Thyroid gland (tissue), 4 donors: ENCODE measurements at regions not wholly inside any gene's neighbourhood (a gene's known extent, or its start where the extent isn't known, plus 50 kb on each side); places are given as distances from the start of the nearest gene placed in this dataset.
"Not testable (repeated sequence)": the region's sequence is repeated elsewhere in the genome, so short reads cannot be mapped to it uniquely, and the experiment has no call there.

Source experiments
- DNase-seq, 2 donors: peaks; one replicate each; pipeline ENCODE4 v3.0.0-alpha.2; 2019
- H3K27ac ChIP-seq, 3 donors: fragments of 200-600 bp; sonication (generic); 1 replicate in 2 of 3; 2 replicates in 1 of 3; pipeline ENCODE4 v1.5.1; 2016 to 2019; ENCODE audit warnings: mild to moderate bottlenecking in 1 of 3, moderate library complexity in 1 of 3
- H3K27me3 ChIP-seq: fragments of 200-600 bp; sonication (generic); one replicate; pipeline ENCODE4 v1.5.1; 2019
- H3K36me3 ChIP-seq, 2 donors: fragments of 200-600 bp; sonication (generic); one replicate each; pipeline ENCODE4 v1.5.1; 2016 to 2019
- H3K4me1 ChIP-seq, 2 donors: fragments of 200-600 bp; sonication (generic); one replicate each; pipeline ENCODE4 v1.5.1; 2017 to 2019
- H3K4me3 ChIP-seq, 3 donors: fragments of 200-600 bp; sonication (generic); replicated peaks in 1 of 3; 1 replicate in 2 of 3; 2 replicates in 1 of 3; pipeline ENCODE4 v1.5.1; 2016; ENCODE audit warnings: mild to moderate bottlenecking in 1 of 3
- H3K9me3 ChIP-seq: fragments of 200-600 bp; sonication (generic); one replicate; pipeline ENCODE4 v1.5.1; 2017
- CTCF ChIP-seq, 6 experiments: fragments of 200-600 bp in 3 of 6; fragments of 450-650 bp in 3 of 6; sonication (generic) in 3 of 6; IDR thresholded peaks; one replicate each; pipeline ENCODE4 v1.5.1; 2016 to 2019; ENCODE audit warnings: antibody characterized with exemption in 6 of 6, mild to moderate bottlenecking in 2 of 6, inconsistent platforms in 1 of 6, moderate library complexity in 1 of 6
- POLR2A ChIP-seq, 2 donors: fragments of 450-650 bp; IDR thresholded peaks; one replicate each; pipeline ENCODE4 v1.6.1; 2017; ENCODE audit warnings: antibody characterized with exemption in 2 of 2, mild to moderate bottlenecking in 2 of 2, moderate library complexity in 1 of 2
- WGBS, 2 donors: methylation state at CpG; one replicate each; pipeline ENCODE4 v1.1.5; 2017; 5-methylcytosine and 5-hydroxymethylcytosine counted together
- intact Hi-C: fragments of 100-400 bp; cut with DNase I; formaldehyde crosslinking; loops from one replicate; pipeline ENCODE4 v1.15.1; 2023

- Histone ChIP-seq H3K4me1 (no peaks in the 10 kb centered on the region), H3K9me3 (no peaks in the 10 kb centered on the region), H3K27ac (no peak overlapping the region), H3K36me3 (no peaks in the 10 kb centered on the region), H3K27me3 (no peaks in the 10 kb centered on the region), H3K4me3 (no peak overlapping the region)
- TF ChIP-seq CTCF (IDR thresholded peaks at IDR 0.05) (no peak), POLR2A (IDR thresholded peaks at IDR 0.05) (no peak)
- 69 to 70% methylated on average over 14 of the region's 14 CpGs for WGBS, 2 donors
- intact Hi-C loops: no loop called here
- DNase-seq: no peak
Observed at GRCh38 chr16:5917436-5918195, 820.0 kb upstream of the EEF2KMT start.

GRCh38 chr16:5916711-5917191 is 819.2 kb upstream of the EEF2KMT start:
- Histone ChIP-seq H3K4me1 (no peaks in the 10 kb centered on the region), H3K4me3 (no peak overlapping the region), H3K9me3 (no peaks in the 10 kb centered on the region), H3K27ac (no peak overlapping the region), H3K27me3 (no peaks in the 10 kb centered on the region), H3K36me3 (no peaks in the 10 kb centered on the region)
- 15 to 23% methylated on average over 10 to 11 of the region's 11 CpGs for WGBS, 2 donors
- intact Hi-C loops: no loop called here
- DNase-seq: no peak
- TF ChIP-seq CTCF (IDR thresholded peaks at IDR 0.05): no peak
- no peak for TF ChIP-seq POLR2A (IDR thresholded peaks at IDR 0.05)

GRCh38 chr16:5911241-5911640 is 813.6 kb upstream of the EEF2KMT start:
- H3K9me3 ChIP-seq: no peaks in the 10 kb centered on the region
- no peaks in the 10 kb centered on the region for H3K4me1 ChIP-seq
- intact Hi-C loops: no loop called here
- DNase-seq: no peak
- WGBS, 2 donors: 45 to 56% methylated on average over 10 of the region's 10 CpGs
- H3K36me3 ChIP-seq: no peaks in the 10 kb centered on the region
- no peak overlapping the region for H3K4me3 ChIP-seq
- H3K27ac ChIP-seq: no peak overlapping the region
- TF ChIP-seq POLR2A (IDR thresholded peaks at IDR 0.05) (no peak), CTCF (IDR thresholded peaks at IDR 0.05) (no peak)
- H3K27me3 ChIP-seq: no peaks in the 10 kb centered on the region

GRCh38 chr16:5909556-5909955 is 812.0 kb upstream of the EEF2KMT start:
- H3K36me3 ChIP-seq, H3K9me3 ChIP-seq, intact Hi-C loops, H3K4me1 ChIP-seq, H3K27ac ChIP-seq, DNase-seq, H3K4me3 ChIP-seq, H3K27me3 ChIP-seq: not testable (repeated sequence)
- 91% methylated on average over 7 to 8 of the region's 8 CpGs for WGBS, 2 donors

GRCh38 chr16:5907544-5907943 is 809.9 kb upstream of the EEF2KMT start:
- no peaks in the 10 kb centered on the region for H3K4me1 ChIP-seq
- intact Hi-C loops: no loop called here
- no peaks in the 10 kb centered on the region for H3K27me3 ChIP-seq
- no peak overlapping the region for H3K27ac ChIP-seq
- H3K36me3 ChIP-seq: no peaks in the 10 kb centered on the region
- 89 to 90% methylated on average over 5 of the region's 5 CpGs for WGBS, 2 donors
- TF ChIP-seq CTCF (IDR thresholded peaks at IDR 0.05) (no peak), POLR2A (IDR thresholded peaks at IDR 0.05) (no peak)
- no peak overlapping the region for H3K4me3 ChIP-seq
- no peaks in the 10 kb centered on the region for H3K9me3 ChIP-seq
- no peak for DNase-seq
